Renal cortical epithelial cell (primary cell): ENCODE measurements at regions not wholly inside any gene's neighbourhood (a gene's known extent, or its start where the extent isn't known, plus 50 kb on each side); places are given as distances from the start of the nearest gene placed in this dataset.
A peak's percentile ranks its signal among the peaks of the same experiment; 100 is the strongest.
"Not testable (repeated sequence)": the region's sequence is repeated elsewhere in the genome, so short reads cannot be mapped to it uniquely, and the experiment has no call there.

ENCODE experiments used
- DNase-seq: peaks from one replicate; pipeline ENCODE4 v3.0.0-alpha.2; 2011; ENCODE audit warnings: low read depth

DNA sequence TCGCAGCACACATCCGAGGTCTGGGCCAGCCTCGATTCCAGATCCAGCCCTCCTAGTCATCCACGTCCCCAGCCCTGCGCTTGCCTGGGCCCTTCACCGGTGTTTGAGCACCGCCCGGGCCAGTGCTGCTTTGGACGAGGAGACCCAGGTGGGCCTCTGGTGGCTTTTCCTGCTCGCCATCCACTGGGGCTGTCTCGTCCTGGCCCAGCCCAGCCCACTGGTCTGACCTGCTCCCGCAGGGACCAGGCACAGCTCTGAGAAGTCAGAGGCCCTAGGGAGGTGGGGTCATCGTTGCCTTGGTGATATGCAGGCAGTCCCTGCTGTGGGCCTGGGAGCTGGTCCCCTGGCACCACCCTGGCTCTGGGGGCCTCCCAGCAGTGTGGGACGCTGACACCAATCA is 200.8 kb downstream of the USP22 start:
- DNase-seq, result not testable (repeated sequence)

- not testable (repeated sequence) for DNase-seq
Measured at GRCh38 chr17:20843261-20843660, 199.6 kb downstream of the USP22 start.

DNA sequence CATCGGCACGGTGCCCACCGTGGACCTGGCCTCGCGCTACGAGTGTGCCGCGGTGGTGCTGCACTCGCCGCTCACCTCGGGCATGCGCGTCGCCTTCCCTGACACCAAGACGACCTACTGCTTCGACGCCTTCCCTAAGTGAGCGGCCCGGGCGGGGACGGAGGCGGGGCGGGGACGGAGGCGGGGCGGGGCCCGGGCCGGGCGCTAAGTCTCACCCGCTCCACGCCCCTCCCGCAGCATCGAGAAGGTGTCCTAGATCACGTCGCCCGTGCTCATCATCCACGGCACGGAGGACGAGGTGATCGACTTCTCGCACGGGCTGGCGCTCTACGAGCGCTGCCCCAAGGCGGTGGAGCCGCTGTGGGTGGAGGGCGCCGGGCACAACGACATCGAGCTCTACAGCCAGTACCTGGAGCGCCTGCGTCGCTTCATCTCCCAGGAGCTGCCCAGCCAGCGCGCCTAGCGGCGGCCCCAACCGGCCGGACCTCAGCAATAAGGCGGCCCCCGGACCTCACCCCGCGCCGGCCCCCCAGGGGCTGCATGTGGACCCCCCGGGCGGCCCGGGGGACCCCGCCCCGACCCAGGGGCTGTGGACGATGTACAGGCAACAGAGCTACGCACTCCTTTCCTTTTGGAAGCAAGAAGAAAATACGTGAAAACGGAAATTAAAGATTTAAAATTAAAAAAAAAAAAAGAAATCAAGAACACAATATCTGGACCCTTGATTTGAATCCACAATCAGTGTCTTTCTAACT is 198.8 kb downstream of the USP22 start:
- not testable (repeated sequence) for DNase-seq

- not testable (repeated sequence) for DNase-seq
Measured at GRCh38 chr17:20848869-20849443, 193.9 kb downstream of the USP22 start.

- not testable (repeated sequence) for DNase-seq
Measured at GRCh38 chr17:20851591-20852238, 191.1 kb downstream of the USP22 start.

DNA sequence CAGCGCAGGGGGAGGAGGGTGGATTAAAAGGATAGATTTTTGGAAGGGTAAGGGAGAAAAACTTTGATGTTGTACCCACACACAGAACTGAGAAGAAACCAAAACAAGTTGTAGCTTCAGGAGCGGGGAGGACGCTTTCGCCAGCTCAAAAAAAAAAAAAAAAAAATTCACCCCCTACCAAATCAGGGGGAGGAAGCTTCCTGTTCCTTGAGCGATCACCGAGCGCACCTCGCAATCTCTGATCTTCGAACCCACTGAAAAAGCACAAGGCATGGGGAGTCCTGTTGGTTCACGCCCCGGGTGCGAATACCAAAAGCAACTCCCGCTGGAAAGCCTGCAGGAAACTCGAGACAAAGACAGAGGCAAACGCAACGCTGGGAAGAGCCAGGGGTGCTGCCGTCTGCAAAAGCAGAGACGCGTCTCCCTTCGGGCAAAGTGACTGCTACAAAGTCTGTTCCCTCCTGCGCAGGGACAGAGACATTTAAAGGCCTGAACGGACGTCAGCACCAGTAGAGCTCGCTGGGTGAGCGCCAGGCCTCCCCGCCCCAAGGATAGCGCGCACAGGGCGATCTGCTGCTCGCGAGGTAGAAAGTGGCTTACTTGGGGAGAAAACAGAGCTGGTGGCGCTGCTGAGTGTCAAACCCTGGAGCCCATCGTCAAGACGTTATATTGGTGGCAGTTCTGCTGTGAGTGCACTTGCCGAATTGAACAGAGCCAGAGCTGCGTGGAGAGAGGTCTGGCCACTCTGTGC is 190.4 kb downstream of the USP22 start:
- DNase-seq, result no peak

DNA sequence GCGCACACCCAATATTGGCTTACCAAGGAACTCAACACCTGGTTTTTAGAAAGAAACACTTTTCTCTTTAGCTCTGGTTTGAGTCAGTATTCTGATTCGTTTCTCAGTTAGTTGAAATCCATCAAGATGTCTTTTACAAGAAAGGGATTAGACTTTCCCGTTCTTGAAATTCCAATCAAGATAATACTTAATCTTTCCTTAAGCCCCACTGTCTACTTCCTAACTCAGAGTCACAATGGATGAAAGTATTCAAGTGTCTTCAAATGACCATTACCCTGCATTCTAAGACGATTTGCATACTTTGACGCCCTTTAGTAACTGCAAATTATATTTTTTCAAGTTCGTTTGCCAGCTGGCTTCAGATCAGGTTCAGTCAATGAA is 189.8 kb downstream of the USP22 start:
- no peak for DNase-seq

GRCh38 chr17:20855910-20856470 is 186.8 kb downstream of the USP22 start:
- DNase-seq, result not testable (repeated sequence)

- not testable (repeated sequence) for DNase-seq
Measured at GRCh38 chr17:20866444-20867209, 176.2 kb downstream of the USP22 start.

DNA sequence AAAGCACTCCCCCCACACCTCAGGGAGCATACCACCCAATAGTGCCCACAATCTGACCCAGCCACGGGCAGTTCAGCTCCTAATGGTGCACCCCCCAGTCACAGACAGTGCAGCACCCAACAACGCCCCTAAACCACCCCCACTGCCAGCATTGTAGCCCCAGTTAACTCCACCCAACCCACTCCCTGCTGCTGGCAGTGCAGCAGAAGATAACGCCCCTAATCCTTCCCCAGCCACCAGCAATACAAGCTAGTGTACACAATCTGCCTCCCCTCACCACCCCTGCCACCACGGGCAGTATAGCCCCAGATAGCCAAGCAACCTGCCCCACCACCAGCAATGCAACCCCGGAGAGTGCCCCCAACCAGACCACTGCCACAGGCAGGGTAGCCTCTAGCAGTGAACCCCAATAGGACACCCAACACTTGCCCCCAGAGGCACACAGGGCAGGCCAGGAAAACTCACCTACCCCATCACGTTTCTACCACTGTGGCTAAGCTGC is 175.3 kb downstream of the USP22 start:
- not testable (repeated sequence) for DNase-seq

DNA sequence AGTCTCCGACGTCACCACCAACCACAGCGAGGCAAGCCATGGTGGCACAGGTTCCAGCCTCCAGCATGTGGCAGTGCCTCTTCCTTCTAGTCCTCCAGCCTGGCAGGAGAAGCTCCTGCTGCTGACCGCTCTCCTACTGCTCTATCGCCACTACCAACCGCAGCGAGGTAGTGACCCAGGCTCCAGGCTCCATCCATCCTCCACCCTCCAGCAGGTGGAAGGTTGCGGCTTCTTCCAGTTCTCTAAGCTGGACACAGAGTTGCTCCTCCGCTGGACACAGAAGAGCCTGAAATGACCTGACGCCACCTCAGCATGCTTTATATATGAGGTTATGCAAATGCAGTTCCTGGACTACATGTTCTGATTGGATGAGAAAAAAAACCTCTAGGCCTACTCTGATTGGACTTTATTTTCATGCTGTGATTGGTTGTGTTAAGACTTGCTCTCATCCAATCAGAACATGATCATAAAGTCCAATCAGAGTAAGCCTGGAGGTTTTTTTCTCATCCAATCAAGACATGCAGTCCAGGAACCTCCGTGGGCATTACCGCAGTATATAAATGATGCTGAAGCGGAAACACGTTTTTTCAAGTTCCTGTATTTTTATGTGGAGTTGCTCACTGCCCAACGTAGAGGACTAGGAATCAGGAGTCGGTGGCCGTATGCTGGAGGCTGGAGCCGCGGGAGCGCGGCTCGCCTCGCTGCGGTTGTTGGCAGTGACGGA is 174.7 kb downstream of the USP22 start:
- not testable (repeated sequence) for DNase-seq

DNA sequence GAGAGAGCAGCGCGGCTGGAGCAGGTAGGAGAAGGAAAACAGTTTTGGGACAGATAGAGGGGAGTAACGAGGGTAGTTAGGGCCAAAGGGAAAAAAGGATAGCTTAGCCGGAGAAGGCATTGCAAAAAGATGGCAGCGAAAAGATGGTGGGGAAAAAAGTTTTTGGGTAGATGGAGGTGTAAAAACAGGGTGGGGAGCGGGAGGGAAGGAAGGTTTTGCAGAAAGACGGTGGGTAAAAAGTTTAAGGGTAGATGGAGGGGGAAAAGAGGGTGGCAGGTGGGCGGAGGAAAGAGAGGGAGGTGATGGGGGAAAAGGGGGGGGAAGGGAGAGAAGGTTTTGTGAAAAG is 174.2 kb downstream of the USP22 start:
- DNase-seq, result not testable (repeated sequence)

- not testable (repeated sequence) for DNase-seq
Measured at GRCh38 chr17:20873173-20873572, 169.6 kb downstream of the USP22 start.

GRCh38 chr17:20873688-20874328 is 169.0 kb downstream of the USP22 start:
- not testable (repeated sequence) for DNase-seq

- DNase-seq, result not testable (repeated sequence)
Measured at GRCh38 chr17:20877384-20877783, 165.4 kb downstream of the USP22 start.

- no peak for DNase-seq
Measured at GRCh38 chr17:20890338-20890737, 152.5 kb downstream of the USP22 start.

GRCh38 chr17:20895426-20895825 is 147.4 kb downstream of the USP22 start:
- DNase-seq, result not testable (repeated sequence)

DNA sequence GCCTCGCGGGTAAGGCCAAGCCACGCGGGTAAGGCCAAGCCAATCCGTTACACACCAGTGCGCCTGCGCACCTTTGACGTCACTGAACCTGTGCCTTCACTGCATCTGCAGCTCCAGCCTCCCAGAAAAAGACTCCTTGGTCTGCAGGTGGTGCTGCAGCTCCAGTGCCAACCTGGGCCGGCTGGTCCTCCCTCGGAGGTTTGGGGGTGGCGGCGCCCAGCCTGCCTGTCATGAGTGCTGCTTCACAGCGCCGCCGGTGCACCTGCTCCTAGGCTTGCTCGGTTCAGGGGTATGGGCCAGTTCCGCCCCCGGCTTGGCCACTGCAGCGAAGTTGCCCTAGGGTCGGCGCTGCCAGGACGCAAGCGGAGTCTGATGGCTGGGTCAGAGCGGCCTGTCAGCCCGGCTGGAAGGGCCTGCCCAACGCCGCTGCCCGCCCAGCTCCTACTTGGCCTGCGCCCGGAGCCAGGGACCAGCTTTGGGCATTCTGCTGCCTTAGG is 146.6 kb downstream of the USP22 start:
- peak; percentile 34 for DNase-seq

DNA sequence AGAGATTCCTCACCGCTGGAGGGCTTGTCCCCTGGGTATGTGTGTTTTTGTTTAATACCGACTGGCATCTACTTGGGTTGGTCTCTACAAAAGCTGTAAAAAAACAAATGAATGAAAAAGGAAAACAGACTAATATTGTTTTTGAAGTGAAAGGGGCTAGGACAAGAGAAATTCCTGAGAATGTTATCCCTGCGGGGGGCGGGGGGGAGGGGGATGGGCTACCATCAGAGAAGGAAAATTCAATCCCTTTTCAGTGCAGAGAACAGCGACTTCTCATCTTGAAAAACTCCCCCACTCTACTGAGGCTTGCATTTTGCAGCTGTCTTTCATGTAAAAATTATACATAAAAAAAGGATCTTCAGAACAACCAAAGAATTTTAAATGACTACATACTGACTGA is 144.1 kb downstream of the USP22 start:
- DNase-seq, result not testable (repeated sequence)

- DNase-seq, result not testable (repeated sequence)
Measured at GRCh38 chr17:20902496-20902895, 140.3 kb downstream of the USP22 start.
